ENCODE measurements at regions not wholly inside any gene's neighbourhood (a gene's known extent, or its start where the extent isn't known, plus 50 kb on each side); places are given as distances from the start of the nearest gene placed in this dataset.
"Not testable (repeated sequence)": the region's sequence is repeated elsewhere in the genome, so short reads cannot be mapped to it uniquely, and the experiment has no call there.

DNA sequence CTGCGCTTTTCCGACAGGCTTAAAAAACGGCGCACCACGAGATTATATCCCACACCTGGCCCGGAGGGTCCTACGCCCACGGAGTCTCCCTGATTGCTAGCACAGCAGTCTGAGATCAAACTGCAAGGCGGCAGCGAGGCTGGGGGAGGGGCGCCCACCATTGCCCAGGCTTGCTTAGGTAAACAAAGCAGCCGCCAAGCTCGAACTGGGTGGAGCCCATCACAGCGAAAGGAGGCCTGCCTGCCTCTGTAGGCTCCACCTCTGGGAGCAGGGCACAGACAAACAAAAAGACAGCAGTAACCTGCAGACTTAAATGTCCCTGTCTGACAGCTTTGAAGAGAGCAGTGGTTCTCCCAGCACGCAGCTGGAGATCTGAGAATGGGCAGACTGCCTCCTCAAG lies 52.7 kb upstream of the SGIP1 start:
- POLR2A ChIA-PET; H3K4me3 ChIP-seq (ENCODE audit: control insufficient read depth in 1 of 2, extremely low read depth in 1 of 2, low read length in 1 of 2); H3K36me3 Mint-ChIP-seq; H3K27ac Mint-ChIP-seq; H3K4me3 Mint-ChIP-seq; H3K4me1 ChIP-seq (ENCODE audit: control insufficient read depth in 1 of 2, extremely low read depth in 1 of 2, insufficient read depth in 2 of 2, low read length in 2 of 2); H3K9me3 Mint-ChIP-seq; DNase-seq; H3K27me3 ChIP-seq (replicated peaks in 1 of 2; ENCODE audit: control insufficient read depth in 2 of 2, extremely low read depth in 1 of 2, insufficient read depth in 2 of 2, low read length in 1 of 2); H3K4me1 Mint-ChIP-seq; H3K9me3 ChIP-seq; ATAC-seq (replicated peaks in 1 of 4); CTCF ChIA-PET; H3K27ac ChIP-seq (ENCODE audit: low read length); H3K36me3 ChIP-seq (ENCODE audit: control insufficient read depth in 2 of 2, extremely low read depth in 1 of 2, insufficient read depth in 1 of 2, low read length in 1 of 2): not testable (repeated sequence)
- 72% methylated on average over 7 of the region's 15 CpGs for WGBS (ENCODE audit: insufficient coverage)
- peaks cover 17 to 18% of the 10 kb centered on the region in 2 donors for H3K27me3 Mint-ChIP-seq
